GM19351 (cell line): ENCODE measurements at regions not wholly inside any gene's neighbourhood (a gene's known extent, or its start where the extent isn't known, plus 50 kb on each side); places are given as distances from the start of the nearest gene placed in this dataset.
"Not testable (repeated sequence)": the region's sequence is repeated elsewhere in the genome, so short reads cannot be mapped to it uniquely, and the experiment has no call there.

Experiments used
- ATAC-seq: cut with Tn5 transposase; IDR thresholded peaks from one replicate; pipeline ENCODE4 v1.9.1; 2021; ENCODE audit warnings: mild to moderate bottlenecking, moderate library complexity; ENCODE audit not compliant: unreplicated experiment

DNA sequence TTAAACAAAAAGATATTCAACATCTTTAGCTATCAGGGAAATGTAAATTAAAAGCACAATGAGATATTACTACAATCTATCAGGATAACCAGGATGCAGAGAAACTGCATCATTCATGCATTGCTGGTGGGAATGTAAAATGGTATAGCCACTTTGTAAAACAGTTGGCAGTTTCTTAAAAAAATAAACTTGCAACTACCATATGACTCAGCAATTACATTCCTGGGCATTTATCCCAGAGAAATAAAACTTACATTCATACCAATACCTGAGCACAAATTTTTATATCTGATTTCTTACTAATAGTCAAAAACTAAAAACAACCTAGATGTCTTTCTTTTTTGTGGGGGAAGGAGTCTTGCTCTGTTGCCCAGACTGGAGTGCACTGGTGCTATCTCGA, 190.3 kb upstream of the TAB2 start:
- no peak for ATAC-seq

DNA sequence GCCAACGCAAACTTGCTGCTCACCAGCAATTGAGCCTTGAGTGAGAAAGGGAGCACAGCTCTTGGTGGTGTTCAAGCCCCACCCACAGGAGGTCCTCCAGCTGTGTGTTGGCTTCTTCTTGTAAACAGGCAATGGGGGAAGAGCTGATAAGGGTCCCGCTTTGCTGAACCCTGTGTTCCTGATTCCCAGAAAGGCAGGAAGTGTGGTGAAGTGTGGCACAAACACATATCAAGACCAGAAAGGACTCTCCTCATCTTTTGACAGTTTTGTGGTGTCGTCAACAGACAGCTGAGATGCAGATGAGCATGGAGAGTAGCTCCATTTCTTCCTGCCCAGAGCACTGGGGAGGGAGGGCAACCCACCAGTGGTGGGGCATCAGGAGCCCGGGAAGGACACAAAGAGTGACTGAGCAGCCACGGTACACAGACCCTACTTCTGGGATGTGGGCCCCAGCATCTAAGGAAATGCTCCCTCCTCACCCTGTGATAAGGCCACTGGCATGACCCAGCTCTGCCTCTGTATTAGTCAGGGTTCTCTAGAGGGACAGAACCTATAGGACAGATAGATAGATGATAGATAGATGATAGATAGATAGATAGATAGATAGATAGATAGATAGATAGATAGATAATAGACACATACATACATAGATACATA, 188.9 kb upstream of the TAB2 start:
- ATAC-seq: no peak

DNA sequence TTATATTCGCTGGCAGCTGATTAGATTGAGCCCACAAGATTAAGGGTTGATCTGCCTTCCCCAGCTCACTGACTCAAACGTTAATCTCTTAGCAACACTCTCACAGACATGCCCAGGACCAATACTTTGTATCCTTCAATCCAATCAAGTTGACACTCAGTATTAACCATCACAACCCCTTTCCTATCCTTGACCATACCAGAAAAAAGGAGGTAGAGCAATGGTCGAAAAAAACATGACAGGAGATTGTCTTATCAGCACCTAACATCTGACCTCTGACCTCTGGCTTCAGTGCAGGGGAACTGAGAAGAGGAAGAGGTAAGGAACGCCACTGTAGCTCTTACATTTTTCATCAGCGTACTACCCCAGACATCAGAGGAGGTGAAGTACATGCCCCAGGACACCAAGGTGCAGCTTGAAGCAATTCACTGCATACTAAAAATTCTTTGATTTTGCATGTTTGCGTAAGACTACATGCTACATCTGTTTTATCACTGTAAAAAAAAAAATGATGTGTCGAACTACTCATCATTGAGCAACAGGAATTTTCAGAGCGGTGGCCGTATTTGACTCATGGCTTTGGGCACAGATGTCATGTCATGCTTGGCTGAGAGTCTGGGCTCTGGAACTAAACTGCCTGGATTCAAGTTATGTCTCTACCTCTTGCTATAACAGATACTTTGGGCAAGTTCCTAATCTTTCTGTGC, 188.0 kb upstream of the TAB2 start:
- peak; percentile 78 for ATAC-seq

DNA sequence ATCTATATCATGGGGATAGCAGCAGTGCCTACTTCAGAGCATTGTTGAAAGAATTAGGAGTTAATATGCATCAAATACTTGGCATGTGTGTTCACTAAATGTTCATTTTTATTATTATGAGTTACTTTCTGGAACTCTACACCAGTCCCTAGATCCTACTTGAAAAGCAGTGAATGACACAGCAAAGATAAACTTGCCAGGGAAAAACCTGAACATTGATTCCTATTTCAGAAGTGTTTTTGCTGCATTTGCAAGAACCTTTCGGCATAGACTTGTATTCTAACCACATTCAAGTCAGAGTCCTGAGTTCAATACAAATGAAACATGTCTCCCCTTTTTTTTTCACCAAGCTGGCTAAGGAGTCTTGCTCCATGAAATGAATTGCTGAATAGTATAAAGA, 187.4 kb upstream of the TAB2 start:
- ATAC-seq: no peak

DNA sequence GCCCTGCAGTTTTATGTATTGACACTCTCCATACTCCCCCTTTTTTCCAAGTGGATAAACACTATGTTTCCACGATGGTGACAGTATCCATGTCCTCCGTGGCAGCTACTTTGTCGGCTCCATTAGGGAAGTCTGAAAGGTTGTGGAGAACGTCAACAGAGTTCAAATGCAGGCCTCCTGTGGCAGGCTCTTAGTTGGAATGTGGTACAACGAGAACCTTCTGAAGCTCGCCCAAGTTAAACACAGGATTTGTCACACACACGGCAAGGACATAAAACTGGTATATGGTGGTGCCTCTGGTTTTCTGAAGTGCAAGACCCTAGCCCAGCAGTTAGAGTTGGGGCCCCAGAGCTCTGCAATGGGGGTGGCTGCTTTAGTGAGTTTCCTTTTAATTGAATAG, 187.0 kb upstream of the TAB2 start:
- ATAC-seq: no peak

DNA sequence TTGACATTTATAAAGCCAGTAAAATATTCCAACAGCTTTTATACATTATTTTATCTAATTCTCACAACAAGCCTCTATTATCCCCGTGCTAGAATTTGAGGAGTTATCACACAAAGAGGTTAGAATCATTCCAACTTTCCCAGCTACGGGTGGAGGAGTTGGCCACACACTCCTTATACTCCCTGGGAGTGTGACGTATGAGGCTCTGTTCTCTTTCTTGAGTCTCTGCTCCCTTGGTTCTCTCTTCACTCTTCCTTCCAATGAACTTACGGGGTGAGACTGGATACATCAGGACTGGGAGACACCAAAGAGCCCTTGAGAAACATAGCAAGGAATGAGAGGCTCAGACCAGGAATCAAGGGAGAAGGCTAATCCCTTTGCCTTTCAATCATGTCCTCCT, 185.6 kb upstream of the TAB2 start:
- no peak for ATAC-seq

DNA sequence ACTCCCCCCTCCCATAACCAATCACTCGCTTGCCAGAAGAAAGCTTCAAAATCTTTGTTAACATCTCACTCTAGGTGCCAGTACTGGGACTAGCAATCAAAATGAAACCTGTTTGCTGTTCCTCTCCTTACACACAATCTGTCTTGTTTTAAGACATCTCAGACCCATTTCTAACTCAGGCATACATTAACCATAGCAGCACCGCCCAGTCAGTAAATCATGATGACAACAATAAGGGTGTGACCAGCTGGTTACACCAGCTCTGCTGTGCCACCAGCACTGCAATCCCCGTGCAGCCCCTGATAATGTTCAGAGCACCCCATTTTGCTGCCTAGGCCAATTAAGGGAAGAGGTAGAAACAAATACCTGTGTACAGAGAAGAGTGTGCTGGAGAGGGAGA, 185.2 kb upstream of the TAB2 start:
- no peak for ATAC-seq

DNA sequence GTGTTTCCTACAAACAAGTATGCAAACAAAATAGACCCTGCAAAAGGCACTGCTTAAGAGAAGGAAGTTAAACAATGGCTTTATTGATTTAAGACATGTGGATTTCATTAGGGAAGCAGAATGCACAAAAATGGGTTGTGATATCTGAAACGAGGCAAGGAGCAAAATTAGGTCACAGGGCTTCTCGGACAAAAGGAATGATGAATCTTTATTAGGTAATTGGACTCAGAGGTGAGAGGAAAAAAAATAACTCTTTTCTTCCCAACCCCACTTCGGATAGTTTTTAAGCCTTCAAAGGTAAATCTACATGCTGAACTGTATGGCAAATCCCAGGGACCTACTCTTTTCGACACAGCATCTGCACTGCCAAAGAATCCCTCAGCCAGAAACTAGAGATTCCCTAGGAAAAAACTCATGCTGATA, 183.0 kb upstream of the TAB2 start:
- no peak for ATAC-seq

DNA sequence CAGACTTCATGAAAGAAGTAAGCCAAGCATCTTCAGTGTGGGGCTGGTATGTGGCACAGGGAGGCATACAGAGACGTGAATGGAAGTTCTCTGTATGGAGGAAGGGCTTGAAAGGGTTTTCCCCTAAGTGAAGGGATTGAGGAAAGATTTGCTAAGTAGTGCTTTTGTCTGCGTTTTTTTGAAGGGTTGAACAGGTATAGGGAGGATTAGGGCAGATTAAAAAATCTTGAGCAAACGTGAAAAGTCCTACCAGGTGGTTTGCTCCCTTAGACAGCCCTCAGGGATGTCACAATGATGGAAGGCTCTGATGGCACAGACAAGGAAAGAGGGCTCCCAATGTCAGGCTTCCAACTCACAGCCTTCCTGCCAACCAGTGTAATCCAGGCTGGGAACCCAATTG, 181.7 kb upstream of the TAB2 start:
- ATAC-seq: no peak

DNA sequence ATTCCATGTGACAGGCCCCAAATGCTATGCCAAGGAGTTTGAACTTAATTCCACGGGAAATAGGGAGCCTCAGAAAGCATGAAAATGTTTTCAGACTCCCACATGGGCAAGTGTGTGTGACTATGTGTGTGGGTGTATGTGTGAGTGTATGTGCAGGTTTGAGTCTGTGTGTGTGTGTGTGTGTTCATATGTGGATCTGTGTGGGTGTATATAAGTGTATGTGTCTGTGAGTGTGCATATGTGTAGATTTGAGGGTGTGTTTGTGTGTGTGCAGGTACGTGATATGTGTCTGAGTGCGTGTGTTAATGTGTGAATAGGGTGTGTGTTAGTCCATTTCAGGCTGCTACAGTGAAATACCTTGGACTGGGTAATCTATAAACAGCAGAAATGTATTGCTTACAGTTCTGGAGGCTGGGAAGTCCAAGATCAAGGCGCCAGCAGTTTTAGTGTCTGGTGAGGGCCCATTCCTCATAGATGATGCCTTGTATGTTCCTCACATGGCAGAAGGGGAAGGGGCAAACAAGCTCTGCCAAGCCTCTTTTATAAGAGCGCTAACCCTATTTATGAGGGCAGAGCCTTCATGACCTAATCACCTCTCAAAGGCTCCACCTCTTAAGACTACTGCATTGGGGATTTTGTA, 181.1 kb upstream of the TAB2 start:
- no peak for ATAC-seq

DNA sequence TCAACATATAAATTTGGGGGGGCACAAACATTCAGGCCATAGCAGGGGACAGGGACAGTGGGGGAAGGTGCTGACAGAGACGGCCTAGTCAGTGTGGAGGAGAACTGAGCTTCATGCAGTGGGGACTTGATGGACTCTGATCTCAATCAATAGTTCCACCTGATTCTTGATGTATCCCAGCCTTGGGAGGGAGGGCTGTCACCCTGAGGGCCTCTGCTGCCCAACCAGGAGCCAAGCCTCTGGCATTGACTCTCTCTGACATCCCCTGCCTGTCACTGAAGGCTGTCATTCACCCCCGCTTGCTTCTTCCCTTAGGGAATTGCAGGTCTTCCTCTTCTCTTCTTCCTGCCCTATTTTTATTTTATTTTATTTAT, 180.6 kb upstream of the TAB2 start:
- no peak for ATAC-seq

DNA sequence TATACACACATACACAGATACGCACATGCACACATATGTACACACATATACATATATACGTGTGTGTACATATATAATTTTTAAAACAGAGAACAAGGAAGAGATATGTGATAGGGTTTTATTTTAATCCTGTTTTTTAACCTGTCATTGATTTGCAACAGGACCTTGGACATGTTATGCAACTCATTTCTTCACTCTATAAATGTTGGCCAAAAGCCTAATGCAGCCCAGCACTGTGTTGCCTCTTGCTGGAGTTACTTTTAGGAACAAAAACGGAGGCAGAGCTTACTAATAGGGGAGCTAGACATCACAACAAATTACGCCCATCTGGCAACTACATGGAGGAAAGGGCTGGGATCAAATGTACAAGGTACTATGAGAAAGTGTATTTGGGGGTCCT, 179.9 kb upstream of the TAB2 start:
- no peak for ATAC-seq

DNA sequence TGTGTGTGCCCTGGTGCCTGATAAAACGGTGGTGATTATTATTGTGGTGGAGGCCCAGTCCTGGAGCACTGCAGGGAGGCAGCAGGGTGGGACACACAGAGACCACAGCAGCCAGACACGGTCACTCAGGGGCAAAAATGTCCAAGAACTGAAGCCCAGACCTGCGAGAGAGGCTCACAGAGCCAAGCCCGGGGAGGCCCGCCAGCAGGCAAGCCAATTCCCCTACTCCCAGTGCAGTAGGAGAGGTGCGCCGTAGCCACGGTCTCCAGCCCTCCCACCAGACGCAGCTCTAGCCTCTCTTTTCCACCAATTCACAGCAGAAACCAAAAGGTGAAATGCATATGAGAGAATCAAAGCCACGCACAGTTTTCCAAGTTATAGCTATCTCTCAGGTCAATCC, 179.4 kb upstream of the TAB2 start:
- ATAC-seq: no peak

DNA sequence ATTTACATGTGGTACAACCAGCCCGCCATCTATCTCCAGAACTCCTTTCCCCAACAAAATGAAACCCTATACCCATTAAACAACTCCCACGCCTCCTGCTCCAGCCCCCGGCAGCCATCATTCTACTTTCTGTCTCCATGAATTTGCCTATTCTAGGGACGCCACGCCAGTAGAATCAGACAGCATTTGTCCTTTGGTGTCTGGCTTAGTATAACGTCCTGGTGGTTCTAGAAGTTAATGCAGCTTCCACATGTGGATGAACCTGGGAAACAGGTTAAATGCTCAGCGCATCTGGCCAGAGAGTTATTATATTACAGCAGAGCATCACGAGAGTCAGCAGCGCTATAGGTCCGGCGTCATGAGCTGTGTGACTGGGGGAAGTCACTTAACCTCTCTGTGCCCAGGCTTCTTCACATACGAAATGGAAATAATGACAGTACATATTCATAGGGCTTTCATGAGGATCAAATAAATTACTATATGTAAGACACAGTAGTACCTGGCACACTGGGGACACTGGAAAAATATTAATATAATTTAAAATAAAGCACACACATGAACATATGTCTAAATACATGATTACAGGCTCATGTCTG, 178.7 kb upstream of the TAB2 start:
- ATAC-seq: no peak

DNA sequence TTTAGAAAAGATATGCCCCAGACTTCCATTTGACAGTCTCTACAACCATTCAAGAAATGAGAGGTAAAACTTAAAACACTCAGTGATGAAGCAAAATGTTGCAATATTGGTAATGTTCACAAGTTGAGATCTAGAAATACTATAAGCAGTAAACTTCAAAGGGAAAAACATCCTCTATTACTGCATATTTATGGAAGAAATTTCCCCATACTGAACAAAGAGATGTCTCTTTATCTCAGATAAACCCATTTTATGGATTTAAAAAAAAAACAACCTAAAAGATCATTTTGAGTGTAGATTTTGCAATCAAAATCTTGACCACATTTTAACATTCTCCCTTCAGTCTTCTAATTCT, 177.8 kb upstream of the TAB2 start:
- ATAC-seq: no peak

DNA sequence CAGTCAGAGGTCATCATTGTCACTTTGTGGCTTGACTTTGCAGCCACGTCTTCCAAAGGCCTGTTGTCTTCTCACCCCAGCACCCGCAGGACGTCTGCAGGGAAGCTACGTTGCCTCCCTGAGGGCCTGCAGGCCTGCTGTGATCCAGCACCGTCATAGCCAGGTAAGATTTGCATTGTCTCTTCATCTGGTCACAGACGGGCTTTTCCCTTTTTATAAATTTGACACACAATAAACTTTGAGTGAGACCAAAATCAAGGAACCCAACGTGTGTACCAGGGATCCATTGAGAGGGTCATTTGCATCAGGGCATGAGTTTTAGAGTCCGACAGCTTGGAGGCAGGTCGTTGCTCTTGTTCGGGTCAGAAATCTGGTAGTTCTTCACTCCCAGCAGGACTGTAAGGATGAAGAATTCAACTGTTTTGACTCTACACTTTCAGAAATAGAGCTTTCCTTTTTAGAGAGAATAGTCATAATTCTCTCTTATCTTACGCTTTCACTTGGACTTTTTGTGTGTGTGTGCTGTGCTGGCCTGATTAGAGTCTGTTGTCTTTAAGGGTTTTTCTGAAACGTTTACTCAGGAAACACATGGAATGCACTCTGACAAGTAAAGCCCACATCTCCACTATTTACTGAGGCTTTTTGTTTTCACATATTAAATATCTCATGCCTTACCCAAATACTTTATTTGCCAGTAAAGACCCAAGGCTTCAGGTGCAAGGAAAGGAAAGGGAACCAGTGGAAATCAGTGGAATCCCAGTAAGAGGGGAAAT, 177.2 kb upstream of the TAB2 start:
- ATAC-seq: peak; percentile 86

DNA sequence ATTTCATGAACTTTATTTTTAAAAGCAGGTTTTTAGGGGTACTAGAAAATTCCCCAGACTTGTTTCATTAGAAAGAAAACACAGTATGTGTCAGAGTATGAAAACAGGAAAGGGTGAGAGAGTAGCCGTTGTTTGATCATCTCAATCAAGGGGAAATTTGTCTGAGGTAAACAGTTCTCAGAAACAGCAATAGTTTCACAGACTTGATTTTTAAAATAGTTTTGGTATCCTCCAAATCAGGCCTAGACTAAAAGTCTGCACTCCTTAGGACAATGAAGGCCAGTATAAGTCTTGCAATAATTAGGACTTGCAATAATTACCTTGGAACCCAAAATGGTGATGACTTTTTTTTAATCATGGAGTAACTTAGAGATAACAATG, 176.6 kb upstream of the TAB2 start:
- ATAC-seq: peak; percentile 49

DNA sequence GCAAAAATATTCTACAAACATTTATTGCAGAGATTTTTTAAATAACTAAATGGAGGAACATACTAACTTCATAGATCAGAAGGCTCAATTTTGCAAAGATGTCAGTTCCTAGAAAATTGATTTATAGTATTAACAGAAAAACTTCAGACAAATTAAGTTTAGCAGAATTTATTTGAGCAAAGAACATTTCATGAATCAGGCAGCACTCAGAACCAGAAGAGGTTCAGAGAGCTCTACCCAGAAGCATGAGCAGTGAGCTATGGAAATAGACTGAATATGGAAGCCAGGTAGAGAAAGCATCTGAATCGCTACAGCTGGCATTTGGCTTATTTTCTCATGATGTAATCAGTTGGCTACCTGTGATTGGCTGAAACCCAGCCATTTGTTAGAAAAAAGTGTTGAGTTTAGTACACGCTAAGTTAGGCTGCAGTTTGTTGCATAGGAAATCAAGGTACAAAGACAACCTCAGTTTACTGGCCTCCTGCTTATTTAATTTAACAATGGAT, 174.5 kb upstream of the TAB2 start:
- no peak for ATAC-seq

DNA sequence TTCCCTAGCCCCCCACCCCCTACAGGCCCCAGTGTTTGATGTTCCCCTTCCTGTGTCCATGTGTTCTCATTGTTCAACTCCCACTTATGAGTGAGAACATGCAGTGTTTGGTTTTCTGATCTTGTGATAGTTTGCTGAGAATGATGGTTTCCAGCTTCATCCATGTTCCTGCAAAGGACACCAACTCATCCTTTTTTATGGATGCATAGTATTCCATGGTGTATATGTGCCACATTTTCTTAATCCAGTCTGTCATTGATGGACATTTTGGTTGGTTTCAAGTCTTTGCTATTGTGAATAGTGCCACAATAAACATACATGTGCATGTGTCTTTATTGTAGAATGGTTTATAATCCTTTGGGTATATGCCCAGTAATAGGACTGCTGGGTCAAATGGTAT, 171.7 kb upstream of the TAB2 start:
- ATAC-seq: not testable (repeated sequence)

DNA sequence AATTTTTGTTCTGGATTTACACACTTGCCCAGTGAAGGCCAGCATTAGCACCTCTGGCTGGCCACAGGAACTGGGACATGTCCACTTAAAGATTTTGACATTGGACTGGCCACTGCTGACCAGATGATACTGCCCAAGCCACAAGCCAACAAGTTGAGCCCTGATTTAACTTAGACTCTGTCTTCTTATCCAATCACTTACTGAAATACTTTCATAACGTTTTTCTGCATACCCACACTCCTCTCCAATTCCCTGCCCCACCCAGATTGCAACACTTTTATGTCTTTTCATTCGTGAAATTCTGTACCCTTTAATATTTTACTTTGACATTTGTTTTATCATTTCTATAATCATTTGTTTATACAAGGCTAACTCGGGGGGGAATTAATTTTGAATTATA, 170.3 kb upstream of the TAB2 start:
- no peak for ATAC-seq
